NCI-H1694 (cell line): ENCODE measurements at regions not wholly inside any gene's neighbourhood (a gene's known extent, or its start where the extent isn't known, plus 50 kb on each side); places are given as distances from the start of the nearest gene placed in this dataset.
"Not testable (repeated sequence)": the region's sequence is repeated elsewhere in the genome, so short reads cannot be mapped to it uniquely, and the experiment has no call there.

Experiments
- DNase-seq: peaks from one replicate; lab custom pipeline; 2025; lab: John Stamatoyannopoulos, UW

DNA sequence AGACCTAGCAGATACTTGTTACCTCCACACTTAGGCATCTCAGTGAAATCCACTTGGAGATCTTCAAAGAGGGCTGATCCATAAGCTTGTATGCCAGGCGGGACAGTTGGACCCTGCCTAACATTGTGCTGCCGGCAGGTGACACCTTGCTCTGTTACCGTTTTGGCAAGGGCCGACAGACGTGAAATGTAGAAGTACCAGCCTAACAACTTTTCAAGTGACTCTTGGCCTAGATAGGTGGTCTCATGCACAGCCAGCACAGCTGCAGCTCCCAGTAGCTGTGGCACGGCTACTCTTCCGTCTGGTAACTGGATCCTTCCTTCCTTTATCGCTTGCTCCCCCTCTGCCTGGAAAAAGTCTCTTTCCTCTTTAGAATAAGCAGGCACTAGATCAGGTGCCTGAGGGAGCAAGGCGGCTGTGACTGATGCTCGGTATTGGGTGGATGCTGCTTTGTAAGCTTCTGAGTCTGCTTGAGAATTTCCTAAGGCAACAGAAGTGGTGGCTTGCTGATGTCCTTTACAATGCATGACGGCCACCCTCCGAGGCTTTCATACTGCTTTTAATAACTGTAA lies 713.5 kb downstream of the AMY1C start:
- no peak for DNase-seq

DNA sequence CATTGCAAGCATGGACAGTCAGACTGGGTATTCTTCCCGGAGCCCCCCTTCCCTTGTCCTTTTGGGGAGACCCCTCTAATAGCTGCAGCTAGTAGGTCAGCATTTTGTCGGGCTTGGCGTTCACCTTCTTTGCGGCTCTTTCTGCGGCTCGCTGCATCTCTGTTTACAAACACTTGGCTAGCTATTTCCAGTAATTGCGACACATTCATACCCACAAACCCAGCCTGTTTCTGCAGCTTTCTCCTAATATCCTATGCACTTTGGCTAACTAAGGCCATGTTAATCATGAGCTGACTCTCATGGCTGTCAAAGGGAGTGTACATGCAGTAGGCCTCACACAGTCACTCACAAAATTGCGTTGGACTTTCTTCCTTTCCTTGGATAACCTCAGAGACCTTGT lies 716.4 kb downstream of the AMY1C start:
- DNase-seq, result no peak

DNA sequence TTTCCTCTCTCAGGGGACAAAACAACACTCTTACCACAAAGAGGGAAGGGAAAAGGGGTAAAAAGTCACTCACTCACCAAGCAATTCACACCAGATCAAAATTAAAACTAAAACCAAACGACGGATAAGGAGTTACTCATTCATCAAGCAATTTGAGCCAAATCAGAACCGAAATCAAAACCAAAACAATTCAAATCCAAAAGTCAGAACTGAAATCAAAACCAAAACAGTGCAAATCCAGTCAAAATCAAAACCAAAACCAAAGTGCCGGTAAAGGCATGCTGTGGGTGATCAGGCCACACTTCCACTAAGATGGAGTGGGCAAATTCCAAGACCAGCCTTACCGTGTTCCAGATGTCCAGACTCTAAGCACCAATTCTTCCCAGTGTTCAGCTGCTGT lies 717.9 kb downstream of the AMY1C start:
- no peak for DNase-seq

DNA sequence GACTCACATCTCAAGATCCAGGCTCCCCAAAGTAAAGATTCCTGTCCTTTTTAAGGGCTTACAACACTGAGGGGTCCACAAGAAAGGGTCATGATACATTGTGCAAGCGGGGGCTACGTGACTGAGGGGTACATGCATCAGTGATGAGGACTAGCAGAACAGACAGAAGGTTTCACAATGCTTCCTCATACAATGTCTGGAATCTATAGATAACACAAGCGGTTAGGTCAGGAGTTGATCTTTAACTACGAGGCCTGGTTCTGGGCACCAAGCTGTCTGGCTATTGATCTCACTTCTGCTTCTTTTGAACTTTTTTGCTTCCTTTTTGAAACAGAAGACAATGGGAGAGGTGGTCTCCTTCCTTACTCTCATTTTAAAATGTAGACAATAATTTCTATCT lies 718.6 kb downstream of the AMY1C start:
- DNase-seq, result no peak

DNA sequence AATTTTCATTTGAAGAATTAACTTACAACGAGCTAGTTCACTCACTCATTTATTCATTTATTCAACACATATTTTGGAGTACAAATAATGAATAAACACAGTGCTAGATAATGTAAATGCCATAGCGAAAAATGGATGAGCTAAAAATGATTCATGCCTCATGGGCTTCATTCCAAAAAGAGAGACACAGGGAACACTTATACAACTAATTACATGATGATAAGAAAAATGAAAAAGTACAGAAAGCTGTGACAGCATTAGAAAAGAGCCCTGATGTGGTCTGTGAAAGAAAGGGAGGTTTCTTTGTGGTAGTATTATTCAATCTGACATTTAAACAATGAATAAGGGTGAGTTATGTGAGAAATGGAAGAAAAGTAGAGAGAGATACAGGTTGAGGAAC lies 726.4 kb downstream of the AMY1C start:
- no peak for DNase-seq

DNA sequence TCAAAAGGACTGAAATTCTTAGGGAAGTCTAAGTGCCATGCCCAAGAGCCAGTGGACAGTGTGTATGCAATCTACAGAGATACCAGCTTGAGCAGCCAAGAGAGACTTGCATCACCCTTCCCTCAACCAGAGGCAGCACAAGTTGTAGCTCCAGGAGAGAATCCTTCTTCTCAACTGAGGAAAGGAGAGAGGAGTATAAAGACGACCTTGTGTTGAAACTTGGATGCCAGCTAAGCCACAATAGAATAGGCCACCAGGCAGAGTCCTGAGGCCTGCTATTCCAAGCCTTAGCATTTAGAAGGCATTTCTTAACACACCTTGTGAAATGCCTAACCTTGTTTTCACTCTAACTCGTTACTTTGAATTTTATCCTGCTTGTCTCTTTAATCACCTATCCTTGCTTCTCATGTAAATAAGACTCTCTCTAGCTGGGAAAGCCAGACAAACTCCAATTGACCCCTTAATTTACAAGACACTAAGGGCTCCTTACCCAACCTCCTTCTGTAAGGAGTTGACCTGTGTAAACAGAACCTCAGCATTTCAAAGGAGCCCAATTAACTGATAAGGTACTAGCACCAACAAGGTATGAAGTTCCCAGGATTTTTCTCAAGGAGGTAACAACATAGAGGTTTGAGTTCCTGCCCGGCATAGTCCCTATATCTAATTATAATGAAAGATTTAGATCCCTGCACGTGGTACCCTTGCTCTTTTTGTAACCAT lies 738.8 kb downstream of the AMY1C start:
- DNase-seq, result no peak

DNA sequence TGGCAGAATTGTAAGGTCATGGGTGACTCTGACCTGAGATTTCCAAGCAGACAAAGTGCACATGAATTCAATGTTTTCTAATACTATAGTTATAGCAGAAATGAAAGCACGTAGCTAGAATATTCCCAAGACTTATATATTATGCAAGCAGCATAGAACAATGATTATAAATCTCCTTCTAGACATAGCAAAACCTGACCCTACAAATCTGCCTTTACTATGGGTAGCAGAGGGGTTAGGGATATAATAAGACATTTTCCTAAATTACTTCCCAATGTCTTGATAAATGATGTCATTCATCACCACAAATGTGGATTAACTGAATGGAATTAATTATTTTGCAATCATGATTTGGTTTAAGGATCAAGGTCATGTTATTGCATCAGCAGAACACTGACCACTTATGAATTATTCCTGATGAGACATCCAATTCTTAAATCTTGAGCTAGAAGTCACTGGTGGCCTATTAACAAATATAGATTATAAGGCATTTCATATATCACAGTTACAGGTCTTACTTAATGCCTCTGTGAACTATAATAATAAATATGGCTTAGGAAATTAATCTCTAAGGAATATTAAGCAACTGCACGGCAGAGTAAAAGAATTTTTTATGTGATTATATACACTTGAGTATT lies 776.6 kb downstream of the AMY1C start:
- DNase-seq, result no peak

DNA sequence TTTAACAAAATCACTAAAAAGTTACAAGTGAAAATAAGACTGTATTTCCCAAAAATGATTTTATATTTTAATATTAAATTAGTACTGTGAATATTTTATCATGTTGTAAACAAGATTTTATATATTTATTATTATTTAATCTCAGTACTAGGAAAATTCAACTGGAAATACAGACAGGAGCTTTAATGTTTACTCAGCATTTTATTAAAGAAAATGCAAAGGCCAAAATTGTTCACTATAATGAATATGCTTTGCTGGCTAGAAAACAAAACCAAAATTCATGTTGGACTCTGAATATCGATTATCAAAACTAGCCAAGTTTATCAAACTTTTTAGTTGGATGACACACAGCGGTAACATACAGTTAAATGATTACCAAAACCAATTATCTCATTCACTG lies 782.3 kb downstream of the AMY1C start:
- DNase-seq, result no peak

DNA sequence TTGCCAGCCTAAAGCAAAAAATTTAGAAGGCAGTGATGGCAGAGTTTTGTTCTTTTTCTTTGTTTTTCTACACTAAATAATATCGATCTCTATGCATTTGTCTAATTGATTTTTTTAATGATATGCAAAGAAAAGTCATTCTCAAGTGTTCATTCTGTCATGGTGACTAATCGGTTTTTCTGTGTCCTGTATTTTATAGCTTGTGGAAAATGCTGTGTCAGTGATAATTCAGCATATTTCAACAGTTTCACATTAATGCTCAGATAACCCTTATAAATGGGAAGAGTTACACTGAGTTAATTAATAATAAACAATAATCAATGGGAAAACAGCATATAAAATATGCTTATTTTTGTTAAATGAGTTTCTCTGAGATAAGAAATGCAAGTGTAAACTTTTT lies 824.9 kb downstream of the AMY1C start:
- no peak for DNase-seq

DNA sequence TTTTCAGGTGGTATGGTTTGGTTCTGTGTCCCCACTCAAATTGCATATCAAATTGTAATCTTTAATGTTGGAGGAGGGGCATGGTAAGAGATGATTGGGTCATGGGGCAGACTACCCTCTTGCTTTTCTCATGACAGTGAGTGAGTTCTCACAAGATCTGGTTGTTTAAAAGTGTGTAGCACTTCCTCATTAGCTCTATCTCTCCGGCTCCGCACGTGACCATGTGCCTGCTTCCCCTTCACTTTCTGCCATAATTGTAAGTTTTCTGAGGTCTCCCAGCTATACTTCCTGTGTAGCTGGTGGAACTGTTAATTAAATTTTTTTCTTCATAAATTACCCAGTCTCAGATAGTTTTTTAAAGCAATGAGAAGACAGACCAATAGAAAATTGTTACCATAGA lies 843.2 kb downstream of the AMY1C start:
- no peak for DNase-seq

DNA sequence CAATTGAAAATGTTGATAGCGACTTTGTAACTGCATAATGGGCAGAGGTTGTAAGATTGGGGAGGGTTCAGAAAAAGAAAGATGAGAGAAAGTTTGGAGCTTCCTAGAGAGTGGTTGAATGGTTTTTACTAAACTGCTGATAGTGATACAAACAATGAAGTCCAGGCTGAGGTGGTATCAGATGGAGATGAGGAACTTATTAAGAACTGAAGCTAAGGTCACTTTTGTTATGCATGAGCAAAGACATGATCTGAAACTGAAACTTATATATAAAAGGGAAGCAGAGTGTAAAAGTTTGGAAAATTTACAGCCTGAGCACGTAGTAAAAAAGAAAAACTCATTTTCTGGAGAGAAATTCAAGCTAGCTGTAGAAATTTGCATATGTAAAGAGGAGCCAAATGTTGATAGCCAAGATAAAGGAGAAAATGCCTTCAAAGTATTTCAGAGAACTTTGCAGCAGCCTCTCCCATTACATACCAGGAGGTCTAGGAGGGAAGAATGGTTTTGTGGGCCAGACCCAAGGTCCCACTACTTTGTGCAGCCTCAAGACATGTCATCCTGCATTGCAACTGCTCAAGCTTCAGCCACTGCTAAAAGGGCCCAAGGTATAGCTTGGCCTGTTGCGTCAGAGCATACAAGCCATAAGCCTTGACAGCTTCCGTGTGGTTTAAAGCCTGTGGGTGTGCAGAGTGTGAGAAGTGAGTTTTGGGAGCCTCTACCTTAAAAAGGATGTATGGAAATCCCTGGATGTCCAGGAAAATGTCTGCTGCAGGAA lies 843.9 kb downstream of the AMY1C start:
- no peak for DNase-seq

DNA sequence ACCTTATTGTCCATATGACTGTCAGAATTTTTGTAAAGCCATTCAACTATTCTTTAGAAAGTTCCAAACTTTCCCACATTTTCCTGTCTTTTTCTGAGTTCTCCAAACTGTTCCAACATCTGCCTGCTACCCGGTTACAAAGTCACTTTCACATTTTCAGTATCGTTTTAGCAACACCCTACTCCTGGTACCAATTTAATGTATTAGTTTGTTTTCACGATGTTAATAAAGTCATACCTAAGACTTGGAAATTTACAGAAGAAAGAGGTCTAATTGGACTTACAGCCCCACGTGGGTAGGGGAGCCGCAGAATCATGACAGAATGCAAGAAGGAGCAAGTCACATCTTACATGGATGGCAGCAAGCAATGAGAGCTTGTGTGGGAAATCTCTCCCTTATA lies 867.8 kb downstream of the AMY1C start:
- no peak for DNase-seq

DNA sequence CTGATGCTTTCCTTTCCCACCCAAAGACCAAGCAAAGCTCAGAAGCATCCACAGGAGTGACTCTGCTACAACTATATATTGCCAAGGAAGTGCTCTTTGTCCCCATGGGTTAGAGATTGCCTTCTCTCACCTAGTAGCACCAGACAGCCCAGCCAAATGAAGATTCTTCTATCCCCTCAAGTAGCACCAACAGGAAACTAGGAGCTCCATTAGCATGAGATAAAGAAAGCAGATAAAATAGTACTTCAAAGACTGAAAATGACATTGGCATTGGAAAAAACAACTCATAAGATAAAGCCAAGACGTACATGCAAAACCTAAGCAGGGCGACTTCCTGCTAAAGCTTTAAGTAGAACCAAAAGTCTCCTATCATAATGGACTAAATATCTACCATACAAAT lies 871.5 kb downstream of the AMY1C start:
- DNase-seq, result no peak

DNA sequence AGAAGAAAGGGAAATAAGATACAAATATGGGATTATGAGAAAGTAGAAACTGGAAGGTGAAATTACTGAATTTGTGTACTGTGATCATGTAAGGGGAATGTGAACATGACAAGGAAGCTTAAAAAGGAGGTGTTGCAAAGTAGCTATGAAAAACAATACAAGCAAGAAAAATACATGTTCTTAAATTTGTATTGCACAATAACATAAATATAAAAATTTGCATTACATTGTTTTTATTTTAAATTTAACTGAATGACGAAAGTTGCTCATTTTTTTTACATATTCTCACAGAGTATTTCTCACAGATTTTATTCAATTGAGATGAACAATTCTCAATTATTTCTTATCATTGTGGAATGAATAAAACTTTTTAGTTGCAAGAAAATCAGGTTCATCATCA lies 874.8 kb downstream of the AMY1C start:
- DNase-seq, result no peak

DNA sequence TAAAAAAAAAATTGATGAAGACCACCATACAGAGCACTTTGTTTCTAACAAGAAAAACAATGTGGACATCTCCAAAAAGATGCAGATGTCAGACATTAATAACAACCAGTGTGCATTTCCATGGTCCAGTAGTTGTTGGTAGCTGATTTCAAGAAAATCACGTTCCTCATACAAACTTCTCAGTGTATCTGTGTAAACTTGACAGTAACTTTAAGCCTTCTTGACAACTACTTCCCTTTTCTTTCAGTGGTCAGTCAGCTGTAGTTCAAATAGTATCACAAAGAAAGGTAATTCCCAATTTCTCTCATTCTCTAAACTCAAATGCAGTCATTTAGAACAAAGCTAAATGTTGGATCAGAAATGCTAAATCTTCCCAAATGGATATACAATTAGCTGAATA lies 879.9 kb downstream of the AMY1C start:
- no peak for DNase-seq

DNA sequence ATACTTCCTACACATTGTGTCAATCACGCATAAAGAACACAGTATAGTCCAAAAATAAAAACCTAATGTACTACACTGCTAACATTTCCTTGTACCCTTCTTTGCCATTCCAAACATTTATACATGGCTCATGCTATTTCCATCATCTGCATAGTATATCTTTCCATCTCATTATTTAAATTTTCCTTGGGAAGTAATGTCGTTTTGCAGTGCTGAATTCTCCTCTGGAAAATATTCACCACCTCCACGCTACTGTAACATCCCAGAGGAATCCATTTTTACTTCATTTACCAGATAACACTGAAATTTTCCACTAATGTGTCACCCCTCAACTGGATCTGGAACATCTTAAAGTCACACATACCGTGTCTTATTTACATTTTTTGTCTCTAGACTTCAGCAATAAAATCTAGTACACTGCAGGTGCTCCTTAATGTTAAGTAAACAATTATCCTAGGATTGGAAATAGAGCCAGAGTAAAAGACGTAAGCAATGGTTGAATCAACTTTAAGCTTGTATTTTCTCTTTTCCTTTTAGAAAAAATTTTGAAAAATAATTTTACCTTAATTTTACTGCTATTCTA lies 881.0 kb downstream of the AMY1C start:
- DNase-seq, result no peak

DNA sequence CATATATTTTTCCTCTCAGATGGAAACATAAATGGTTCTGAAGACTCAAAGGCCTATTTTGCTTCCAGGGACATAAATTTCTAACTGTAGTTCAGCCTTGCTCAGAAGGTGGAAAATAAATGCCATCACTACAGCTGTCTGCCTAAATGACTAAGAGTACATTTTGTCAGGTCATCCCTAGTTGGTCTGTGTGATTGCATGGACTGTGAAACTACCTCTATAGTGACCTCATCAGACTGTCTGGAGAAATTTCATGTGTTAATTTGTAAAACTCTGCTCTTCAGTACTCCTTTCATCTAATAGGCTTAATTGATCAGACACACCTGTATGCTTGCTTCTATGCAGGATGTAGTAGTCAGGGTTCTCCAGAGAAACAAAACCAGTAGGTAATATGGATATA lies 886.9 kb downstream of the AMY1C start:
- DNase-seq, result no peak

DNA sequence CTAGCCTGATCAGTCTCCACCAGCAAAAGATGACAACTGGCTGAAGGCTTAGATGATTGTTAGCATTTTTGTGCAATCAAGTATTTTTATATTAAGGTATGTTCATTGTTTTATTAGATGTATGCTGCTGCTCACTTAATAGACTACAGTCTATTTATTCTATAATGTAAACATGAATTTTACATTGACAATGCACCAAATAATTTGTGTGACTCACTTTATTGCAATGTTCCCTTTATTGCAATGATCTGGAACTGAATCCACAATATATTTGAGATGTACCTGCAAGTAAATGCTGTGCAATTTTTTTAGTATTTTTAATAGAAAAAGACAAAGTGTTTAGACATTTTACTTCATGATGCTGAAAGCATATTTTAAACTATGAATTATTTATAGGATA lies 896.5 kb downstream of the AMY1C start:
- DNase-seq, result no peak

DNA sequence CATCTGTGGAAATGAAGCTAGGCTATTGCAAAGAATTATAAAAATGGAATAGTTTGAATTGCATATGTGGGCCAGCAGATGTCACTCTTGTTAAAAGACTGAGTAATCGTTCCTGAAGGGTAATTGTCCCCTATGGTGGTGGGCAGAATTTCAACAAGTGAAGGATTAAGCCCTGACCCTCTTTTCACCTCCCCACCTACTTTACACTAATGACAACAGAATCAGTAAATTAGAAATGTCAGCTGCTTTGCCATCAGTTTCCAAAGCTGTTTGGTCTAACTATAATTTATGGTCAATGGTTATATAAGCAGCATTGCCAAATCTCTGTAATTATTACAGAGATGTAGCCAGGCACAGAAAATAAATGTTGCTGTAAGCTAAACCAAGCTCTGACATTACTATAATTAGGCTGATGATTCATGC lies 898.6 kb downstream of the AMY1C start:
- DNase-seq, result peak; percentile 42

DNA sequence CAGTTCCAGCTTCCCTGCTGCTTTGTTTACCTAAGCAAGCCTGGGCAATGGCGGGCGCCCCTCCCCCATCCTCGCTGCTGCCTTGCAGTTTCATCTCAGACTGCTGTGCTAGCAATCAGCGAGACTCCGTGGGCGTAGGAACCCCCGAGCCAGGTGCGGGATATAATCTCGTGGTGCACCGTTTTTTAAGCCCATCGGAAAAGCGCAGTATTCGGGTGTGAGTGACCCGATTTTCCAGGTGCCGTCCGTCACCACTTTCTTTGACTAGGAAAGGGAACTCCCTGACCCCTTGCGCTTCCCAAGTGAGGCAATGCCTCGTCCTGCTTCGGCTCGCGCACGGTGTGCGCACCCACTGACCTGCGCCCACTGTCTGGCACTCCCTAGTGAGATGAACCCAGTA lies 914.7 kb downstream of the AMY1C start:
- not testable (repeated sequence) for DNase-seq

DNA sequence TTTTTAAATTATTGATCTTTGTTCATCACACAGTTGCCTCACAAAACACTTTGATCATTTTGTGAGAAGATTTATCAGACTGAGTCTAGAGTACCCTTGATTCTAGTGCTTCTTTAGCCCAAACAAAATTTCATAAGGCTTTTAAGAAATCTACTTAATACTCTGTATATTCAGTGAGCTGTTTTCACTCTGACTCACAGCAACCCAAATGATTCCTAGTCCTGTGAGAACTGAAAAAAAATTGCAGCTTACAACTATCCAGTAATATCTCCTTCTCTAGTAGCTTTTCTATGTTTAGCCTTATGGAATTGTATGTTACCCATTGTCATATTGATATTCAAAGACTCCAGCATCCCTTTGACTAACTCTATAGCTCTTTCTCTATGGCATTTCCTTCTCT lies 915.6 kb downstream of the AMY1C start:
- DNase-seq, result no peak

DNA sequence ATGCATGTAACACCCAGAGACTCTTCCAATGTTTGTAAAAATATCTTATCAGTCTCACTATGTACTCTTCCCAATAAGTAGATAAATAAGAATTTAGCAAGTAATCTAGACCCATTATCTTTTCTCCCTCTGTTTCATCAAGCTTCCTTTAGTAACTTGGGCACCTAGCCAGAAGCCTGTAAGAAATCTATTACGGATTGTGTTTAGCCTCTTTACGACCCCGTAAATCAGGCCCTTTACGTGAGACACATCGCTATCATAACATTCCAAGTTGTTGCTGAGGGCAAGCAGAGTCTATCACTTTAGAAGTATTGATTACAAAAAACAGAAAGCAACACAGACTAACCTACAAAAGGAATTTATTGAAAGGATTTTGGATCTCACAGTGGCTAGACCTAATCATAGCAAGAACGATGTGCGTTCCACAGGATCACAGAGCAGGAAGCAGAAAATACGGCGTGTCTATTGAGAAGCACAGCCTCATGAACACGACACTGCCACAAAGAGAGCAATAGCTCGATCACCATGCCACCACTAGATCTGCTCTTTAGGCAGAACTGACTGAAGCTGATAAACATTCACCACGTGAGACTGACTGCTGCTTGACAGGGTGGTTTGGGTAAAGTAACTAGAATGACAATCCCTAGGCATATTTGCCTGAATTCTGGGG lies 922.1 kb downstream of the AMY1C start:
- no peak for DNase-seq
